Gastrocnemius medialis (tissue), 4 donors: ENCODE measurements at regions not wholly inside any gene's neighbourhood (a gene's known extent, or its start where the extent isn't known, plus 50 kb on each side); places are given as distances from the start of the nearest gene placed in this dataset.

Source experiments
- ATAC-seq, 2 donors: fragments of 150-250 bp; one replicate each; pipeline ENCODE4 v1.9.1; 2016
- DNase-seq, 2 donors: peaks; one replicate each; pipeline ENCODE4 v3.0.0-alpha.2; 2019
- H3K27ac ChIP-seq, 4 donors: fragments of 200-600 bp; sonication (generic); 1 replicate in 1 of 4; 2 replicates in 3 of 4; pipeline ENCODE4 v1.5.1; 2016 to 2018; ENCODE audit warnings: mild to moderate bottlenecking in 2 of 4, moderate library complexity in 1 of 4
- H3K27me3 ChIP-seq, 3 donors: fragments of 200-600 bp; sonication (generic) in 2 of 3; 1 replicate in 1 of 3; 2 replicates in 2 of 3; pipeline versions ENCODE4 v1.5.1 to v1.6.0; 2016 to 2019; ENCODE audit warnings: mild to moderate bottlenecking in 1 of 3, moderate library complexity in 1 of 3
- H3K36me3 ChIP-seq, 2 donors: fragments of 200-600 bp; sonication (generic) in 1 of 2; one replicate each; pipeline ENCODE4 v1.5.1; 2017 to 2018
- H3K4me1 ChIP-seq, 2 donors: fragments of 200-600 bp; sonication (generic) in 1 of 2; one replicate each; pipeline ENCODE4 v1.5.1; 2016 to 2017; ENCODE audit warnings: mild to moderate bottlenecking in 2 of 2
- H3K4me3 ChIP-seq, 4 donors: fragments of 200-600 bp; sonication (generic) in 3 of 4; 1 replicate in 1 of 4; 2 replicates in 3 of 4; pipeline ENCODE4 v1.5.1; 2016 to 2019; ENCODE audit warnings: mild to moderate bottlenecking in 2 of 4
- H3K9me3 ChIP-seq, 3 donors: fragments of 200-600 bp; sonication (generic) in 2 of 3; 1 replicate in 1 of 3; 2 replicates in 2 of 3; pipeline ENCODE4 v1.5.1; 2016 to 2019
- CTCF ChIP-seq, 5 experiments: fragments of 450-650 bp in 3 of 5; fragments of 200-600 bp in 2 of 5; sonication (generic) in 2 of 5; IDR thresholded peaks in 4 of 5; conservative IDR thresholded peaks in 1 of 5; 1 replicate in 4 of 5; 2 replicates in 1 of 5; pipeline ENCODE4 v1.5.1; 2016 to 2019; ENCODE audit warnings: antibody characterized with exemption in 5 of 5, mild to moderate bottlenecking in 3 of 5, moderate library complexity in 3 of 5
- POLR2A ChIP-seq, 2 donors: fragments of 450-650 bp; IDR thresholded peaks; one replicate each; pipeline ENCODE4 v1.6.1; 2017; ENCODE audit warnings: antibody characterized with exemption in 2 of 2, mild to moderate bottlenecking in 2 of 2, moderate library complexity in 2 of 2
- in situ Hi-C, 4 donors: fragments of 200-750 bp; cut with MboI; loops; one replicate each; pipeline versions ENCODE4 v1.15.0 to v1.8.0; 2017; ENCODE audit warnings: low sequenced_read_pairs in 4 of 4
- intact Hi-C: fragments of 100-400 bp; cut with DNase I; formaldehyde crosslinking; loops from one replicate; pipeline ENCODE4 v1.15.1; 2023; ENCODE audit warnings: low total_unique reads

GRCh38 chr12:59383079-59383822 lies 212.6 kb upstream of the SLC16A7 start:
- Histone ChIP-seq H3K36me3 (no peaks in the 10 kb centered on the region), H3K4me3 (no peak overlapping the region), H3K4me1 (no peaks in the 10 kb centered on the region), H3K9me3 (no peaks in the 10 kb centered on the region), H3K27ac (no peak overlapping the region), H3K27me3 (no peaks in the 10 kb centered on the region)
- in situ Hi-C loops, result loop anchor here in 1 of 4 donors (25.0 kb wide), 1 partner anchor 104 kb away; no protein-coding TSS in a partner anchor
- TF ChIP-seq POLR2A (IDR thresholded peaks at IDR 0.05) (no peak), CTCF (IDR thresholded peaks at IDR 0.05 in 4 of 5, conservative IDR thresholded peaks at IDR 0.05 in 1 of 5) (no peak)
- ATAC-seq, result no peak
- intact Hi-C loops, result no loop called here
- DNase-seq, result no peak

- no peaks in the 10 kb centered on the region for H3K36me3 ChIP-seq
- no peaks in the 10 kb centered on the region for H3K9me3 ChIP-seq
- H3K4me3 ChIP-seq, result no peak overlapping the region
- H3K27me3 ChIP-seq, result no peaks in the 10 kb centered on the region
- DNase-seq (no peak), ATAC-seq (no peak)
- H3K27ac ChIP-seq, result no peak overlapping the region
- intact Hi-C loops, result no loop called here
- in situ Hi-C loops, result loop anchor here in 1 of 4 donors (25.0 kb wide), 1 partner anchor 105 kb away; no protein-coding TSS in a partner anchor
- no peak for TF ChIP-seq CTCF (IDR thresholded peaks at IDR 0.05 in 4 of 5, conservative IDR thresholded peaks at IDR 0.05 in 1 of 5)
- no peaks in the 10 kb centered on the region for H3K4me1 ChIP-seq
Measured at GRCh38 chr12:59382282-59383078, 213.3 kb upstream of the SLC16A7 start.

GRCh38 chr12:59381106-59381505 lies 214.7 kb upstream of the SLC16A7 start:
- intact Hi-C loops (no loop called here), in situ Hi-C loops (loop anchor here in 1 of 4 donors (25.0 kb wide), 1 partner anchor 106 kb away; no protein-coding TSS in a partner anchor)
- Histone ChIP-seq H3K4me3 (no peak overlapping the region), H3K27me3 (no peaks in the 10 kb centered on the region), H3K36me3 (no peaks in the 10 kb centered on the region), H3K4me1 (no peaks in the 10 kb centered on the region), H3K27ac (no peak overlapping the region), H3K9me3 (no peaks in the 10 kb centered on the region)
- TF ChIP-seq CTCF (IDR thresholded peaks at IDR 0.05 in 4 of 5, conservative IDR thresholded peaks at IDR 0.05 in 1 of 5) (no peak), POLR2A (IDR thresholded peaks at IDR 0.05) (no peak)
- DNase-seq (no peak), ATAC-seq (no peak)

- no peak for TF ChIP-seq CTCF (IDR thresholded peaks at IDR 0.05 in 4 of 5, conservative IDR thresholded peaks at IDR 0.05 in 1 of 5)
- TF ChIP-seq POLR2A (IDR thresholded peaks at IDR 0.05), result no peak
- H3K36me3 ChIP-seq, result no peaks in the 10 kb centered on the region
- in situ Hi-C loops (loop anchor here in 1 of 4 donors (25.0 kb wide), 1 partner anchor 112 kb away; no protein-coding TSS in a partner anchor), intact Hi-C loops (no loop called here)
- no peaks in the 10 kb centered on the region for H3K9me3 ChIP-seq
- ATAC-seq (no peak), DNase-seq (no peak)
- H3K27me3 ChIP-seq, result no peaks in the 10 kb centered on the region
- no peak overlapping the region for H3K4me3 ChIP-seq
- no peak overlapping the region for H3K27ac ChIP-seq
- no peaks in the 10 kb centered on the region for H3K4me1 ChIP-seq
Measured at GRCh38 chr12:59375633-59376032, 220.2 kb upstream of the SLC16A7 start.
